Activated CD4-positive, alpha-beta memory T cell treated with anti-CD3 and anti-CD28 coated beads for 36 hours (primary cell): ENCODE measurements at regions not wholly inside any gene's neighbourhood (a gene's known extent, or its start where the extent isn't known, plus 50 kb on each side); places are given as distances from the start of the nearest gene placed in this dataset.
A peak's percentile ranks its signal among the peaks of the same experiment; 100 is the strongest.
"Not testable (repeated sequence)": the region's sequence is repeated elsewhere in the genome, so short reads cannot be mapped to it uniquely, and the experiment has no call there.

Experiments used
- CTCF ChIA-PET: fragments of 350-600 bp; sonication (Branson Sonifier 250); formaldehyde crosslinking; loops from one replicate; lab custom pipeline; 2021; ENCODE audit warnings: antibody characterized with exemption, inconsistent platforms; lab: Charles Lee
- POLR2A ChIA-PET: fragments of 350-600 bp; sonication (Branson Sonifier 250); formaldehyde crosslinking; loops from one replicate; lab custom pipeline; 2021; ENCODE audit warnings: antibody characterized with exemption; lab: Charles Lee
- DNase-seq: peaks from one replicate; pipeline ENCODE4 v3.0.0-alpha.2; 2020
- H3K27ac Mint-ChIP-seq: one replicate; pipeline ENCODE4 v1.8.0; 2021; ENCODE audit warnings: mixed read lengths
- H3K27me3 Mint-ChIP-seq: one replicate; pipeline ENCODE4 v1.8.0; 2021; ENCODE audit warnings: mixed read lengths
- H3K36me3 Mint-ChIP-seq: one replicate; pipeline ENCODE4 v1.8.0; 2021; ENCODE audit warnings: mixed read lengths
- H3K4me1 Mint-ChIP-seq: one replicate; pipeline ENCODE4 v1.8.0; 2021; ENCODE audit warnings: low read depth, mixed read lengths
- H3K4me3 Mint-ChIP-seq: one replicate; pipeline ENCODE4 v1.8.0; 2021; ENCODE audit warnings: mild to moderate bottlenecking, mixed read lengths
- H3K9me3 Mint-ChIP-seq: one replicate; pipeline ENCODE4 v1.8.0; 2021; ENCODE audit warnings: mixed read lengths
- intact Hi-C: fragments of 100-400 bp; cut with micrococcal nuclease; formaldehyde crosslinking; loops from one replicate; pipeline ENCODE4 v1.15.1; 2023

- peak; percentile 17 for DNase-seq
- no peak overlapping the region for H3K4me3 Mint-ChIP-seq
These were observed 160.6 kb upstream of the IQSEC1 start for GRCh38 chr3:13233487-13234485.

GRCh38 chr3:13231781-13232666 lies 158.8 kb upstream of the IQSEC1 start:
- Mint-ChIP-seq H3K9me3 (no peaks in the 10 kb centered on the region), H3K4me3 (no peak overlapping the region), H3K27ac (no peak overlapping the region), H3K4me1 (peaks cover 20% of the 10 kb centered on the region), H3K36me3 (no peaks in the 10 kb centered on the region), H3K27me3 (peaks cover 4% of the 10 kb centered on the region)
- ChIA-PET CTCF (interaction anchor here (1.9 kb wide), 1 partner anchor 13 kb away, joined by 4 read pairs; no protein-coding TSS in a partner anchor), POLR2A (no interaction called here)
- no peak for DNase-seq
- intact Hi-C loops = loop anchor here (10.0 kb wide), 1 partner anchor 137 kb away; no protein-coding TSS in a partner anchor

More at GRCh38 chr3:13233487-13234485, 160.6 kb upstream of the IQSEC1 start:
- Mint-ChIP-seq H3K36me3 (no peaks in the 10 kb centered on the region), H3K27ac (no peak overlapping the region), H3K9me3 (no peaks in the 10 kb centered on the region), H3K4me1 (peaks cover 20% of the 10 kb centered on the region), H3K27me3 (peaks cover 4% of the 10 kb centered on the region)
- CTCF ChIA-PET = interaction anchor here (2.9 kb wide), 1 partner anchor 142 kb away, joined by 11 read pairs; no protein-coding TSS in a partner anchor
- intact Hi-C loops = loop anchor here (10.0 kb wide), 1 partner anchor 139 kb away; no protein-coding TSS in a partner anchor
- POLR2A ChIA-PET = no interaction called here

- peaks cover 9% of the 10 kb centered on the region for H3K4me1 Mint-ChIP-seq
- CTCF ChIA-PET = interaction anchor here (0.6 to 1.7 kb wide), 5 partner anchors 12 to 232 kb away, joined by 3 to 7 read pairs (median 3); no protein-coding TSS in a partner anchor
These were observed 156.2 kb upstream of the IQSEC1 start for GRCh38 chr3:13229273-13229949.

GRCh38 chr3:13228584-13228983 lies 155.4 kb upstream of the IQSEC1 start:
- ChIA-PET CTCF (interaction anchor here (1.6 to 1.7 kb wide), 2 partner anchors 137 to 233 kb away, joined by 6 to 7 read pairs; no protein-coding TSS in a partner anchor), POLR2A (no interaction called here)
- intact Hi-C loops = no loop called here
- Mint-ChIP-seq H3K9me3 (no peaks in the 10 kb centered on the region), H3K27me3 (no peaks in the 10 kb centered on the region), H3K36me3 (no peaks in the 10 kb centered on the region), H3K4me3 (no peak overlapping the region), H3K27ac (no peak overlapping the region), H3K4me1 (peaks cover under 1% of the 10 kb centered on the region)
- no peak for DNase-seq

More at GRCh38 chr3:13229273-13229949, 156.2 kb upstream of the IQSEC1 start:
- intact Hi-C loops = no loop called here
- Mint-ChIP-seq H3K36me3 (no peaks in the 10 kb centered on the region), H3K27me3 (peaks cover 4% of the 10 kb centered on the region), H3K4me3 (no peak overlapping the region), H3K9me3 (no peaks in the 10 kb centered on the region), H3K27ac (no peak overlapping the region)
- POLR2A ChIA-PET = no interaction called here
- peak; percentile 31 for DNase-seq

GRCh38 chr3:13228169-13228568 lies 154.9 kb upstream of the IQSEC1 start:
- H3K27me3 Mint-ChIP-seq, POLR2A ChIA-PET, H3K9me3 Mint-ChIP-seq: not testable (repeated sequence)

GRCh38 chr3:13227315-13228165 lies 154.3 kb upstream of the IQSEC1 start:
- DNase-seq = no peak
- CTCF ChIA-PET = no interaction called here
- Mint-ChIP-seq H3K4me3 (no peak overlapping the region), H3K36me3 (no peaks in the 10 kb centered on the region), H3K27ac (no peak overlapping the region), H3K9me3 (no peaks in the 10 kb centered on the region), H3K4me1 (no peaks in the 10 kb centered on the region), H3K27me3 (no peaks in the 10 kb centered on the region)
- intact Hi-C loops = no loop called here
- POLR2A ChIA-PET = no interaction called here

More at GRCh38 chr3:13228169-13228568, 154.9 kb upstream of the IQSEC1 start:
- H3K4me1 Mint-ChIP-seq, DNase-seq, H3K27ac Mint-ChIP-seq, intact Hi-C loops, H3K36me3 Mint-ChIP-seq, H3K4me3 Mint-ChIP-seq: not testable (repeated sequence)
- CTCF ChIA-PET = interaction anchor here (1.7 kb wide), 1 partner anchor 136 kb away, joined by 7 read pairs; no protein-coding TSS in a partner anchor

GRCh38 chr3:13224967-13225366 lies 151.7 kb upstream of the IQSEC1 start:
- Mint-ChIP-seq H3K4me3 (no peak overlapping the region), H3K36me3 (no peaks in the 10 kb centered on the region), H3K27me3 (no peaks in the 10 kb centered on the region), H3K4me1 (no peaks in the 10 kb centered on the region), H3K27ac (no peak overlapping the region), H3K9me3 (no peaks in the 10 kb centered on the region)
- ChIA-PET POLR2A (no interaction called here), CTCF (no interaction called here)
- intact Hi-C loops = no loop called here
- DNase-seq = no peak

GRCh38 chr3:13223574-13224237 lies 150.5 kb upstream of the IQSEC1 start:
- POLR2A ChIA-PET = no interaction called here
- no peaks in the 10 kb centered on the region for H3K27me3 Mint-ChIP-seq

GRCh38 chr3:13222891-13223573 lies 149.8 kb upstream of the IQSEC1 start:
- ChIA-PET CTCF (interaction anchor here (1.5 kb wide), 1 partner anchor 131 kb away, joined by 4 read pairs; no protein-coding TSS in a partner anchor), POLR2A (no interaction called here)
- Mint-ChIP-seq H3K9me3 (no peaks in the 10 kb centered on the region), H3K4me3 (no peak overlapping the region), H3K36me3 (no peaks in the 10 kb centered on the region), H3K4me1 (no peaks in the 10 kb centered on the region), H3K27ac (no peak overlapping the region), H3K27me3 (no peaks in the 10 kb centered on the region)
- intact Hi-C loops = no loop called here
- no peak for DNase-seq

More at GRCh38 chr3:13223574-13224237, 150.5 kb upstream of the IQSEC1 start:
- no peak overlapping the region for H3K27ac Mint-ChIP-seq
- H3K4me3 Mint-ChIP-seq = no peak overlapping the region
- no peaks in the 10 kb centered on the region for H3K4me1 Mint-ChIP-seq
- intact Hi-C loops = no loop called here
- no peaks in the 10 kb centered on the region for H3K9me3 Mint-ChIP-seq
- CTCF ChIA-PET = interaction anchor here (1.5 kb wide), 1 partner anchor 132 kb away, joined by 4 read pairs; no protein-coding TSS in a partner anchor
- DNase-seq = no peak
- H3K36me3 Mint-ChIP-seq = no peaks in the 10 kb centered on the region

- ChIA-PET CTCF (no interaction called here), POLR2A (no interaction called here)
- intact Hi-C loops = no loop called here
These were observed 148.9 kb upstream of the IQSEC1 start for GRCh38 chr3:13222131-13222530.

More at GRCh38 chr3:13222131-13222530, 148.9 kb upstream of the IQSEC1 start:
- no peak overlapping the region for H3K4me3 Mint-ChIP-seq
- DNase-seq = no peak
- no peaks in the 10 kb centered on the region for H3K9me3 Mint-ChIP-seq
- no peaks in the 10 kb centered on the region for H3K4me1 Mint-ChIP-seq
- H3K36me3 Mint-ChIP-seq = no peaks in the 10 kb centered on the region
- no peaks in the 10 kb centered on the region for H3K27me3 Mint-ChIP-seq
- H3K27ac Mint-ChIP-seq = no peak overlapping the region
